Fibroblast of lung (primary cell): ENCODE measurements at regions not wholly inside any gene's neighbourhood (a gene's known extent, or its start where the extent isn't known, plus 50 kb on each side); places are given as distances from the start of the nearest gene placed in this dataset.

Source experiments
- EZH2 ChIP-seq: IDR thresholded peaks from 2 replicates; pipeline ENCODE4 v1.5.1; 2012; ENCODE audit warnings: low read length, control low read depth, mild to moderate bottlenecking; ENCODE audit errors: missing control alignments
- TF ChIP-seq, protein P1 (sequence below), 2 donors: IDR thresholded peaks in 1 of 2; conservative IDR thresholded peaks in 1 of 2; 1 replicate in 1 of 2; 2 replicates in 1 of 2; pipeline ENCODE4 v1.5.1; 2011 to 2012; ENCODE audit warnings: low read length in 2 of 2, control low read depth in 1 of 2, inconsistent platforms in 1 of 2, low read depth in 1 of 2, mild to moderate bottlenecking in 1 of 2

DNA sequence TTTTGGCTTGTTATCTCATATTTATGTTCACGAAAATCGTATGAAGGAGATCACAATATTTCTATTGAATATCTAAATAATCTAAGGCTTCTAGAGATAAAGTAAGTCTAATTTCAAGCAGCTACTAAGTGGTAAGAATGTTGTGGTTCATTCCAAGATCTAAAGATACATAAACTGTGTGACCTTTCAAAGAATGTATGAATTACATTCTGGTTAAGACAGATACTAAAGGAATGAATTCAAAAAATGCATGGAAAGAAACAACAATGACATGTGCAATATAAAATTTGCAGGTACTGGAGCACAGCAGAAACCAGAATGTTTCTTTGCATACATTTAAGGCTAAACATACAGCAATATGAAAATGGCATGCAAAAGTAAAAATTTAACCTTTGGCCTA, 1214.6 kb downstream of the CDH8 start:
- TF ChIP-seq, protein P1, sequence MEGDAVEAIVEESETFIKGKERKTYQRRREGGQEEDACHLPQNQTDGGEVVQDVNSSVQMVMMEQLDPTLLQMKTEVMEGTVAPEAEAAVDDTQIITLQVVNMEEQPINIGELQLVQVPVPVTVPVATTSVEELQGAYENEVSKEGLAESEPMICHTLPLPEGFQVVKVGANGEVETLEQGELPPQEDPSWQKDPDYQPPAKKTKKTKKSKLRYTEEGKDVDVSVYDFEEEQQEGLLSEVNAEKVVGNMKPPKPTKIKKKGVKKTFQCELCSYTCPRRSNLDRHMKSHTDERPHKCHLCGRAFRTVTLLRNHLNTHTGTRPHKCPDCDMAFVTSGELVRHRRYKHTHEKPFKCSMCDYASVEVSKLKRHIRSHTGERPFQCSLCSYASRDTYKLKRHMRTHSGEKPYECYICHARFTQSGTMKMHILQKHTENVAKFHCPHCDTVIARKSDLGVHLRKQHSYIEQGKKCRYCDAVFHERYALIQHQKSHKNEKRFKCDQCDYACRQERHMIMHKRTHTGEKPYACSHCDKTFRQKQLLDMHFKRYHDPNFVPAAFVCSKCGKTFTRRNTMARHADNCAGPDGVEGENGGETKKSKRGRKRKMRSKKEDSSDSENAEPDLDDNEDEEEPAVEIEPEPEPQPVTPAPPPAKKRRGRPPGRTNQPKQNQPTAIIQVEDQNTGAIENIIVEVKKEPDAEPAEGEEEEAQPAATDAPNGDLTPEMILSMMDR (conservative IDR thresholded peaks at IDR 0.05 in 1 of 2, IDR thresholded peaks at IDR 0.05 in 1 of 2; ENCODE audit: low read depth in 1 of 2, low read length in 2 of 2) = no peak
- no peak for TF ChIP-seq EZH2
